Loucy (cell line): ENCODE measurements at regions not wholly inside any gene's neighbourhood (a gene's known extent, or its start where the extent isn't known, plus 50 kb on each side); places are given as distances from the start of the nearest gene placed in this dataset.

Experiments
- EZH2phosphoT487 ChIP-seq: fragments of 200-600 bp; IDR thresholded peaks from 2 replicates; pipeline ENCODE4 v1.6.1; 2018; ENCODE audit warnings: antibody characterized with exemption, mild to moderate bottlenecking, moderate library complexity, borderline replicate concordance
- TF ChIP-seq, protein P1 (sequence below): fragments of 200-600 bp; sonication (generic); conservative IDR thresholded peaks from 2 replicates; pipeline ENCODE4 v1.5.1; 2014; ENCODE audit warnings: mild to moderate bottlenecking, antibody characterized with exemption, low read length

- TF ChIP-seq, protein P1, sequence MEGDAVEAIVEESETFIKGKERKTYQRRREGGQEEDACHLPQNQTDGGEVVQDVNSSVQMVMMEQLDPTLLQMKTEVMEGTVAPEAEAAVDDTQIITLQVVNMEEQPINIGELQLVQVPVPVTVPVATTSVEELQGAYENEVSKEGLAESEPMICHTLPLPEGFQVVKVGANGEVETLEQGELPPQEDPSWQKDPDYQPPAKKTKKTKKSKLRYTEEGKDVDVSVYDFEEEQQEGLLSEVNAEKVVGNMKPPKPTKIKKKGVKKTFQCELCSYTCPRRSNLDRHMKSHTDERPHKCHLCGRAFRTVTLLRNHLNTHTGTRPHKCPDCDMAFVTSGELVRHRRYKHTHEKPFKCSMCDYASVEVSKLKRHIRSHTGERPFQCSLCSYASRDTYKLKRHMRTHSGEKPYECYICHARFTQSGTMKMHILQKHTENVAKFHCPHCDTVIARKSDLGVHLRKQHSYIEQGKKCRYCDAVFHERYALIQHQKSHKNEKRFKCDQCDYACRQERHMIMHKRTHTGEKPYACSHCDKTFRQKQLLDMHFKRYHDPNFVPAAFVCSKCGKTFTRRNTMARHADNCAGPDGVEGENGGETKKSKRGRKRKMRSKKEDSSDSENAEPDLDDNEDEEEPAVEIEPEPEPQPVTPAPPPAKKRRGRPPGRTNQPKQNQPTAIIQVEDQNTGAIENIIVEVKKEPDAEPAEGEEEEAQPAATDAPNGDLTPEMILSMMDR = no peak
- TF ChIP-seq EZH2phosphoT487 = no peak
Observed at GRCh38 chr4:11487868-11488544, 59.3 kb upstream of the HS3ST1 start.
